GM23338 (cell line): ENCODE measurements at regions not wholly inside any gene's neighbourhood (a gene's known extent, or its start where the extent isn't known, plus 50 kb on each side); places are given as distances from the start of the nearest gene placed in this dataset.

Source experiments
- CREB1 ChIP-seq: fragments of 250-450 bp; sonication (Bioruptor Pico); IDR thresholded peaks from 2 replicates; pipeline ENCODE4 v1.5.0; 2020; ENCODE audit warnings: low read depth, mild to moderate bottlenecking, moderate library complexity
- EZH2 ChIP-seq: fragments of 200-600 bp; sonication (generic); IDR thresholded peaks from one replicate; pipeline ENCODE4 v1.8.0; 2017; ENCODE audit warnings: antibody characterized with exemption, mild to moderate bottlenecking, low read depth; ENCODE audit not compliant: unreplicated experiment
- TF ChIP-seq, protein P1 (sequence below), 2 experiments: fragments of 200-600 bp in 1 of 2; sonication (generic) in 1 of 2; conservative IDR thresholded peaks; 2 replicates each; pipeline versions ENCODE4 v1.5.1 to v1.6.1; 2016 to 2017; ENCODE audit warnings: antibody characterized with exemption in 2 of 2, low read depth in 2 of 2, mild to moderate bottlenecking in 2 of 2, moderate library complexity in 1 of 2
- TF ChIP-seq, protein P2 (sequence below): IDR thresholded peaks from 2 replicates; pipeline ENCODE4 v1.6.1; 2016; ENCODE audit warnings: antibody characterized with exemption

DNA sequence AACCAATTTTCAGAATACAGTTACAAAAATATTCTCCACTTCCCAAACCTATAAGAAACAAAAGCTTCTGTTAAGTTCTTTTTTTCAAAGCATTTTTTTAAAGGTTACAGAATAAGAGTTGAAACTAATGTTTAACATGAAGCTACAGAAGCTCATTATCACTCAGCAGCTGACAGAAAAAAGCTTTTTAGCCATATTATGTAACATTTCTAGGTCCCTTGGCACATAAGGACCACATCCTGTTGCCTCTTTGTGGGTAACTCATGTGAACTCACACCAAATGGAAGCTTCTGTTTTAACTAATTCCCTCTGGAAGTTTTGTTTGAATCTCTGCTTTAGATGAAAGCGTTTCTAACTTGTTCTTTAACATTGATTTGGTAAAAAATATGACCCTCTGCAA is 242.5 kb upstream of the TMPRSS15 start:
- TF ChIP-seq, protein P1, sequence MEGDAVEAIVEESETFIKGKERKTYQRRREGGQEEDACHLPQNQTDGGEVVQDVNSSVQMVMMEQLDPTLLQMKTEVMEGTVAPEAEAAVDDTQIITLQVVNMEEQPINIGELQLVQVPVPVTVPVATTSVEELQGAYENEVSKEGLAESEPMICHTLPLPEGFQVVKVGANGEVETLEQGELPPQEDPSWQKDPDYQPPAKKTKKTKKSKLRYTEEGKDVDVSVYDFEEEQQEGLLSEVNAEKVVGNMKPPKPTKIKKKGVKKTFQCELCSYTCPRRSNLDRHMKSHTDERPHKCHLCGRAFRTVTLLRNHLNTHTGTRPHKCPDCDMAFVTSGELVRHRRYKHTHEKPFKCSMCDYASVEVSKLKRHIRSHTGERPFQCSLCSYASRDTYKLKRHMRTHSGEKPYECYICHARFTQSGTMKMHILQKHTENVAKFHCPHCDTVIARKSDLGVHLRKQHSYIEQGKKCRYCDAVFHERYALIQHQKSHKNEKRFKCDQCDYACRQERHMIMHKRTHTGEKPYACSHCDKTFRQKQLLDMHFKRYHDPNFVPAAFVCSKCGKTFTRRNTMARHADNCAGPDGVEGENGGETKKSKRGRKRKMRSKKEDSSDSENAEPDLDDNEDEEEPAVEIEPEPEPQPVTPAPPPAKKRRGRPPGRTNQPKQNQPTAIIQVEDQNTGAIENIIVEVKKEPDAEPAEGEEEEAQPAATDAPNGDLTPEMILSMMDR (conservative IDR thresholded peaks at IDR 0.05; ENCODE audit: low read depth in 2 of 2) = no peak
- TF ChIP-seq, protein P2, sequence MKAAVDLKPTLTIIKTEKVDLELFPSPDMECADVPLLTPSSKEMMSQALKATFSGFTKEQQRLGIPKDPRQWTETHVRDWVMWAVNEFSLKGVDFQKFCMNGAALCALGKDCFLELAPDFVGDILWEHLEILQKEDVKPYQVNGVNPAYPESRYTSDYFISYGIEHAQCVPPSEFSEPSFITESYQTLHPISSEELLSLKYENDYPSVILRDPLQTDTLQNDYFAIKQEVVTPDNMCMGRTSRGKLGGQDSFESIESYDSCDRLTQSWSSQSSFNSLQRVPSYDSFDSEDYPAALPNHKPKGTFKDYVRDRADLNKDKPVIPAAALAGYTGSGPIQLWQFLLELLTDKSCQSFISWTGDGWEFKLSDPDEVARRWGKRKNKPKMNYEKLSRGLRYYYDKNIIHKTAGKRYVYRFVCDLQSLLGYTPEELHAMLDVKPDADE = no peak
- TF ChIP-seq CREB1 (CRISPR knock-in tag) = no peak
- no peak for TF ChIP-seq EZH2
